Endothelial cell of umbilical vein (primary cell): ENCODE measurements at regions not wholly inside any gene's neighbourhood (a gene's known extent, or its start where the extent isn't known, plus 50 kb on each side); places are given as distances from the start of the nearest gene placed in this dataset.

Source experiments
- BruUV-seq: library from RNA; stranded (reverse); fragments of 400-500 nt; replicated peaks from 2 replicates; lab custom pipeline; 2021; lab: Mats Ljungman, UMichigan
- CTCF ChIA-PET: fragments of 300-600, 350-600 bp; sonication (Branson Sonifier 250); formaldehyde crosslinking; loops from one replicate; lab custom pipeline; 2021; ENCODE audit warnings: antibody characterized with exemption, inconsistent platforms; lab: Charles Lee
- POLR2A ChIA-PET: fragments of 300-600, 350-600 bp; sonication (Branson Sonifier 250); formaldehyde crosslinking; loops from one replicate; lab custom pipeline; 2021; ENCODE audit warnings: antibody characterized with exemption, inconsistent platforms; lab: Charles Lee
- DNase-seq: peaks from one replicate; pipeline ENCODE4 v3.0.0-alpha.2; 2011; ENCODE audit warnings: low read depth, low spot score
- FAIRE-seq: peaks from 2 replicates; lab custom pipeline; 2011; peaks lifted over from hg19 to GRCh38; lab: Jason Lieb, UNC
- H2AFZ ChIP-seq: 2 replicates; pipeline ENCODE4 v1.6.0; 2012; ENCODE audit warnings: low read depth, low read length, control low read depth, inconsistent platforms
- H3K27ac ChIP-seq: 2 replicates; pipeline ENCODE4 v1.5.1; 2011; ENCODE audit warnings: low read depth, mild to moderate bottlenecking, control low read depth, low read length, moderate library complexity; ENCODE audit not compliant: insufficient read depth
- H3K27me3 ChIP-seq, 2 experiments: 2 replicates each; pipeline versions ENCODE4 v1.6.0 to v1.6.1; 2011; ENCODE audit warnings: low read length in 2 of 2, mixed read lengths in 1 of 2; ENCODE audit not compliant: control insufficient read depth in 2 of 2, insufficient read depth in 2 of 2
- H3K36me3 ChIP-seq, 2 experiments: 2 replicates in 1 of 2; 3 replicates in 1 of 2; pipeline ENCODE4 v1.5.1; 2011; ENCODE audit warnings: low read length in 2 of 2, mild to moderate bottlenecking in 1 of 2, moderate library complexity in 1 of 2; ENCODE audit not compliant: control insufficient read depth in 2 of 2, insufficient read depth in 2 of 2; ENCODE audit errors: extremely low read depth in 1 of 2
- H3K4me1 ChIP-seq: 3 replicates; pipeline ENCODE4 v1.5.1; 2011; ENCODE audit warnings: mild to moderate bottlenecking, low read length; ENCODE audit not compliant: control insufficient read depth, insufficient read depth; ENCODE audit errors: extremely low read depth
- H3K4me2 ChIP-seq: 2 replicates; pipeline ENCODE4 v1.6.1; 2011; ENCODE audit warnings: low read length, control low read depth, mixed read lengths; ENCODE audit not compliant: insufficient read depth
- H3K4me3 ChIP-seq, 3 experiments: fragments of 200-600 bp in 1 of 3; sonication (generic), shearing (Covaris generic) in 1 of 3; replicated peaks in 1 of 3; 2 replicates each; pipeline ENCODE4 v1.5.1; 2011 to 2016; ENCODE audit warnings: control low read depth in 3 of 3, low read length in 3 of 3, mild to moderate bottlenecking in 2 of 3, inconsistent platforms in 1 of 3, low read depth in 1 of 3, moderate library complexity in 1 of 3; ENCODE audit not compliant: insufficient read depth in 1 of 3
- H3K79me2 ChIP-seq: 2 replicates; pipeline ENCODE4 v1.6.0; 2012; ENCODE audit warnings: low read length, inconsistent platforms; ENCODE audit not compliant: control insufficient read depth, insufficient read depth
- H3K9ac ChIP-seq: replicated peaks from 2 replicates; pipeline ENCODE3; 2011; ENCODE audit warnings: low read length, control low read depth; ENCODE audit not compliant: insufficient read depth; ENCODE audit errors: extremely low read depth
- H3K9me1 ChIP-seq: replicated peaks from 3 replicates; pipeline ENCODE4 v1.6.0; 2011; ENCODE audit warnings: mild to moderate bottlenecking, low read length; ENCODE audit not compliant: control insufficient read depth, insufficient read depth; ENCODE audit errors: extremely low read depth
- H3K9me3 ChIP-seq: replicated peaks from 2 replicates; pipeline ENCODE4 v1.5.1; 2012; ENCODE audit warnings: low read length, inconsistent platforms; ENCODE audit not compliant: control insufficient read depth, insufficient read depth
- H4K20me1 ChIP-seq: replicated peaks from 2 replicates; pipeline ENCODE3; 2011; ENCODE audit warnings: mild to moderate bottlenecking, low read length; ENCODE audit not compliant: control insufficient read depth, insufficient read depth; ENCODE audit errors: extremely low read depth
- EZH2 ChIP-seq: IDR thresholded peaks from 2 replicates; pipeline ENCODE4 v1.6.1; 2012; ENCODE audit warnings: borderline replicate concordance, low read depth, mild to moderate bottlenecking, moderate library complexity, low read length, inconsistent platforms; ENCODE audit not compliant: severe bottlenecking
- FOS ChIP-seq: IDR thresholded peaks from 2 replicates; pipeline ENCODE4 v1.6.1; 2011; ENCODE audit warnings: mild to moderate bottlenecking, low read length, moderate library complexity, borderline replicate concordance; ENCODE audit not compliant: insufficient read depth
- GATA2 ChIP-seq: IDR thresholded peaks from 2 replicates; pipeline ENCODE4 v1.7.0; 2011; ENCODE audit warnings: low read depth, mild to moderate bottlenecking, moderate library complexity, mixed read lengths, low read length; ENCODE audit not compliant: insufficient read length, insufficient read depth
- JUN ChIP-seq: IDR thresholded peaks from 2 replicates; pipeline ENCODE4 v1.6.1; 2011; ENCODE audit warnings: borderline replicate concordance, low read depth; ENCODE audit not compliant: insufficient read length, insufficient read depth
- MYC ChIP-seq: IDR thresholded peaks from one replicate; pipeline ENCODE4 v1.6.1; 2011; ENCODE audit warnings: mild to moderate bottlenecking, low read depth, low read length
- POLR2A ChIP-seq: IDR thresholded peaks from 2 replicates; pipeline ENCODE4 v1.6.1; 2012; ENCODE audit warnings: low read depth, mild to moderate bottlenecking, control low read depth, low read length
- POLR2AphosphoS5 ChIP-seq: IDR thresholded peaks from 2 replicates; pipeline ENCODE4 v1.6.1; 2012; ENCODE audit warnings: low read depth, mild to moderate bottlenecking, control low read depth, low read length, moderate library complexity; ENCODE audit not compliant: insufficient read depth
- dilution Hi-C: fragments of 300-500 bp; cut with MboI; formaldehyde crosslinking; loops from one replicate; pipeline ENCODE4 v1.15.0; 2019; ENCODE audit warnings: low sequenced_read_pairs; ENCODE audit not compliant: extremely low pct_ligation_motif_present
- intact Hi-C: fragments of 100-400 bp; cut with micrococcal nuclease; formaldehyde crosslinking; loops from one replicate; pipeline ENCODE4 v1.10.0; 2022
- TF ChIP-seq, protein P1 (sequence below), 2 donors: IDR thresholded peaks; 1 replicate in 1 of 2; 2 replicates in 1 of 2; pipeline ENCODE4 v1.5.1; 2011; ENCODE audit warnings: low read length in 2 of 2, mild to moderate bottlenecking in 2 of 2, moderate library complexity in 2 of 2, control low read depth in 1 of 2, inconsistent platforms in 1 of 2, low read depth in 1 of 2; ENCODE audit not compliant: insufficient read depth in 1 of 2; ENCODE audit errors: extremely low read depth in 1 of 2
- TF ChIP-seq, protein P2 (sequence below): IDR thresholded peaks from 2 replicates; pipeline ENCODE4 v1.6.1; 2011; ENCODE audit not compliant: insufficient read depth, insufficient read length

DNA sequence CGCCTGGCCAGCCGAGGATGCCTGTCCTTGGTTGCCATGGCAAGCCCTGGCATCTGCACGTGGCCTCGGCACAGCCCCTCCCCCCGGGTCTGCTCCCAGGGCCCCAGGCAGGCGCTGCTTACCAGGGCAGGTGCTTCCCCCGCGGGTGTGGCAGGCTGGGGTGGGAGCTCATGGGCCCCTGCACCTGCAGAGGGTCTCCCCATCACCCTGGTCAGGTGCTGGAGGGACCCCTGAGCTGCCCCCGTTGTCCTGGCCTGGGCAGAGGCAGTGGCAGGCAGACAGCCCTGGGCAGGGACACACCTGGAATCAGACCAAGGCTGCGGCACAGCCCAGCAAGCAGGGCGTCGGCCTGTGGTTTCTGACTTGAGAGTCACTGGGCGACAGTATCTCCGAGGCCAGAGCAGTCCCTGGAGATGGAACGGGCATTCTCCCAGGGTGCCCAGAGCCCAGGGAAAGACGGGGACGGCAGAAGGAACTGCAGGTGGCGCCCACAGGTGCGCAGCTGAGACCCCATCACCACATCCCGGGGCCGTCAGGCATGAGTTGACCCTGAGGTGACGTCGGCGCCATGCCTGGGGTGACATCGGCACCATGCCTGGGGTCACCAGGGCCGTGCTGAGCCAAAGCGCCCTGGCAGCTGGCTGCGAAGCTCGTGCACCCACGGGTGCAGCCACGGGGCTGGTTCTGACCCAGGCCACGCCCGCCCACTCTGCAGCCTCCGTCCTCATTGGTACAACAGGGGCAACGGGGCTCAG lies 56.1 kb upstream of the FBRSL1 start:
- no peak for FAIRE-seq
- H3K9me1 ChIP-seq: no peaks in the 10 kb centered on the region
- intact Hi-C loops: no loop called here

More for the DNA sequence above, 56.1 kb upstream of the FBRSL1 start:
- Histone ChIP-seq H3K27me3 (no peaks in the 10 kb centered on the region), H3K4me2 (no peak overlapping the region), H3K36me3 (no peaks in the 10 kb centered on the region), H3K79me2 (no peaks in the 10 kb centered on the region), H2AFZ (no peak overlapping the region), H3K4me1 (no peaks in the 10 kb centered on the region), H3K9ac (no peak overlapping the region), H3K4me3 (no peak overlapping the region), H3K27ac (no peak overlapping the region), H3K9me3 (no peaks in the 10 kb centered on the region), H4K20me1 (no peaks in the 10 kb centered on the region)
- POLR2A ChIA-PET: no interaction called here
- TF ChIP-seq GATA2 (no peak), MYC (no peak), POLR2A (no peak), POLR2AphosphoS5 (no peak), JUN (no peak), FOS (no peak), EZH2 (no peak)
- TF ChIP-seq, protein P1, sequence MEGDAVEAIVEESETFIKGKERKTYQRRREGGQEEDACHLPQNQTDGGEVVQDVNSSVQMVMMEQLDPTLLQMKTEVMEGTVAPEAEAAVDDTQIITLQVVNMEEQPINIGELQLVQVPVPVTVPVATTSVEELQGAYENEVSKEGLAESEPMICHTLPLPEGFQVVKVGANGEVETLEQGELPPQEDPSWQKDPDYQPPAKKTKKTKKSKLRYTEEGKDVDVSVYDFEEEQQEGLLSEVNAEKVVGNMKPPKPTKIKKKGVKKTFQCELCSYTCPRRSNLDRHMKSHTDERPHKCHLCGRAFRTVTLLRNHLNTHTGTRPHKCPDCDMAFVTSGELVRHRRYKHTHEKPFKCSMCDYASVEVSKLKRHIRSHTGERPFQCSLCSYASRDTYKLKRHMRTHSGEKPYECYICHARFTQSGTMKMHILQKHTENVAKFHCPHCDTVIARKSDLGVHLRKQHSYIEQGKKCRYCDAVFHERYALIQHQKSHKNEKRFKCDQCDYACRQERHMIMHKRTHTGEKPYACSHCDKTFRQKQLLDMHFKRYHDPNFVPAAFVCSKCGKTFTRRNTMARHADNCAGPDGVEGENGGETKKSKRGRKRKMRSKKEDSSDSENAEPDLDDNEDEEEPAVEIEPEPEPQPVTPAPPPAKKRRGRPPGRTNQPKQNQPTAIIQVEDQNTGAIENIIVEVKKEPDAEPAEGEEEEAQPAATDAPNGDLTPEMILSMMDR (IDR thresholded peaks at IDR 0.05; ENCODE audit: extremely low read depth in 1 of 2, insufficient read depth in 1 of 2, low read depth in 1 of 2, low read length in 2 of 2): no peak
- TF ChIP-seq, protein P2, sequence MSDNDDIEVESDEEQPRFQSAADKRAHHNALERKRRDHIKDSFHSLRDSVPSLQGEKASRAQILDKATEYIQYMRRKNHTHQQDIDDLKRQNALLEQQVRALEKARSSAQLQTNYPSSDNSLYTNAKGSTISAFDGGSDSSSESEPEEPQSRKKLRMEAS: no peak
- no TSS peak for BruUV-seq
- CTCF ChIA-PET: no interaction called here
- dilution Hi-C loops: no loop called here
- DNase-seq: no peak
